MM.1S (cell line): ENCODE measurements at regions not wholly inside any gene's neighbourhood (a gene's known extent, or its start where the extent isn't known, plus 50 kb on each side); places are given as distances from the start of the nearest gene placed in this dataset.
"Not testable (repeated sequence)": the region's sequence is repeated elsewhere in the genome, so short reads cannot be mapped to it uniquely, and the experiment has no call there.

ENCODE experiments used
- DNase-seq: peaks from one replicate; pipeline ENCODE4 v3.0.0-alpha.2; 2015
- H2AFZ ChIP-seq: fragments of 300-600 bp; sonication (generic); 2 replicates; pipeline ENCODE4 v1.6.0; 2016; ENCODE audit warnings: antibody characterized with exemption, low read length
- H3F3A ChIP-seq: fragments of 300-600 bp; sonication (generic); 2 replicates; pipeline ENCODE4 v1.6.1; 2016; ENCODE audit warnings: mild to moderate bottlenecking, antibody characterized with exemption, low read length, moderate library complexity, mixed read lengths; ENCODE audit not compliant: insufficient read depth
- H3K27ac ChIP-seq: fragments of 300-600 bp; sonication (generic); 2 replicates; pipeline ENCODE4 v1.5.1; 2016; ENCODE audit warnings: mild to moderate bottlenecking, low read length
- H3K27me3 ChIP-seq: fragments of 300-600 bp; sonication (generic); replicated peaks from 2 replicates; pipeline ENCODE4 v1.6.0; 2016; ENCODE audit warnings: low read length; ENCODE audit not compliant: insufficient read depth
- H3K36me3 ChIP-seq: fragments of 300-600 bp; sonication (generic); replicated peaks from 2 replicates; pipeline ENCODE4 v1.6.1; 2016; ENCODE audit warnings: mild to moderate bottlenecking, low read length, mixed read lengths; ENCODE audit not compliant: insufficient read depth
- H3K4me1 ChIP-seq: fragments of 300-600 bp; sonication (generic); 2 replicates; pipeline ENCODE4 v1.6.1; 2016; ENCODE audit warnings: low read length, mixed read lengths
- H3K4me2 ChIP-seq: fragments of 300-600 bp; sonication (generic); 2 replicates; pipeline ENCODE4 v1.6.0; 2016; ENCODE audit warnings: low read depth, low read length
- H3K4me3 ChIP-seq: fragments of 300-600 bp; sonication (generic); 2 replicates; pipeline ENCODE4 v1.5.1; 2016; ENCODE audit warnings: low read length, mixed read lengths
- H3K79me2 ChIP-seq: fragments of 300-600 bp; sonication (generic); 2 replicates; pipeline ENCODE4 v1.6.1; 2016; ENCODE audit warnings: mixed run types, low read length, mixed read lengths
- H3K9ac ChIP-seq: fragments of 300-600 bp; sonication (generic); 2 replicates; pipeline ENCODE4 v1.6.1; 2016; ENCODE audit warnings: low read length, mixed read lengths
- H3K9me2 ChIP-seq: fragments of 300-600 bp; sonication (generic); replicated peaks from 2 replicates; pipeline ENCODE4 v1.6.1; 2016; ENCODE audit warnings: mild to moderate bottlenecking, low read length, mixed read lengths; ENCODE audit not compliant: insufficient read depth
- H3K9me3 ChIP-seq: fragments of 300-600 bp; sonication (generic); replicated peaks from 2 replicates; pipeline ENCODE4 v1.6.1; 2016; ENCODE audit warnings: mild to moderate bottlenecking, low read length, mixed read lengths; ENCODE audit not compliant: insufficient read depth
- H4K20me1 ChIP-seq: fragments of 300-600 bp; sonication (generic); 2 replicates; pipeline ENCODE4 v1.6.1; 2016; ENCODE audit warnings: mild to moderate bottlenecking, low read length, moderate library complexity, mixed read lengths; ENCODE audit not compliant: insufficient read depth
- CTCF ChIP-seq: fragments of 300-600 bp; sonication (generic); IDR thresholded peaks from 2 replicates; pipeline ENCODE4 v1.5.1; 2016; ENCODE audit warnings: antibody characterized with exemption, low read length, mixed read lengths
- EZH2 ChIP-seq: fragments of 300-600 bp; sonication (generic); optimal IDR thresholded peaks from 2 replicates; pipeline ENCODE3; 2017; ENCODE audit warnings: low read depth, mild to moderate bottlenecking, antibody characterized with exemption, low read length, mixed read lengths
- EZH2phosphoT487 ChIP-seq: fragments of 300-600 bp; sonication (generic); IDR thresholded peaks from 2 replicates; pipeline ENCODE4 v1.6.1; 2018; ENCODE audit warnings: antibody characterized with exemption, low read length

GRCh38 chr1:161420763-161421455, 53.2 kb upstream of the CFAP126 start:
- H2AFZ ChIP-seq = no peak overlapping the region
- no peaks in the 10 kb centered on the region for H3K9me2 ChIP-seq
- TF ChIP-seq EZH2 (no peak), CTCF (no peak), EZH2phosphoT487 (no peak)
- H3F3A ChIP-seq = no peaks in the 10 kb centered on the region
- H3K4me2 ChIP-seq = no peak overlapping the region
- H3K36me3 ChIP-seq = no peaks in the 10 kb centered on the region
- H3K79me2 ChIP-seq = no peaks in the 10 kb centered on the region
- H3K4me1 ChIP-seq = no peaks in the 10 kb centered on the region
- H3K27ac ChIP-seq = no peak overlapping the region
- no peak overlapping the region for H3K9ac ChIP-seq
- H3K27me3 ChIP-seq = no peaks in the 10 kb centered on the region
- no peak overlapping the region for H3K4me3 ChIP-seq
- no peaks in the 10 kb centered on the region for H3K9me3 ChIP-seq
- H4K20me1 ChIP-seq = no peaks in the 10 kb centered on the region
- no peak for DNase-seq

DNA sequence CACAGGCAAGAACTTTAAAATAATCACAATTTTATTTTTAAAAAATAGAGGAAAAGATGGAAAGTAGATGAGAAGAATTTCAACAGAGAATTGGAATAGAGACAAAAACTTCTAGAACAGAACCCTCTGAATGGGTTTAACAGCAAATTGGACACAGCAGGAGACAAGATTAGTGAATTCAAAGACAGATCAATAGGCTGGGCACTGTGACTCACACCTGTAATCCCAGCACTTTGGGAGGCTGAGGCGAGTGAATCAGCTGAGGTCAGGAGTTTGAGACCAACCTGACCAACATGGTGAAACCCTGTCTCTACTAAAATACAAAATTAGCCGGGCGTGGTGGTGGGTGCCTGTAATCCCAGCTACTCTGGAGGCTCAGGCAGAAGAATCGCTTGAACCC, 49.9 kb upstream of the CFAP126 start:
- not testable (repeated sequence) for H3K79me2 ChIP-seq, H3K27me3 ChIP-seq, H3K27ac ChIP-seq, H3K9ac ChIP-seq, H3K4me2 ChIP-seq, H3K4me1 ChIP-seq, H2AFZ ChIP-seq, H3F3A ChIP-seq, H4K20me1 ChIP-seq, H3K36me3 ChIP-seq, H3K9me2 ChIP-seq, H3K4me3 ChIP-seq, DNase-seq, H3K9me3 ChIP-seq
